ENCODE measurements at regions not wholly inside any gene's neighbourhood (a gene's known extent, or its start where the extent isn't known, plus 50 kb on each side); places are given as distances from the start of the nearest gene placed in this dataset.
A peak's percentile ranks its signal among the peaks of the same experiment; 100 is the strongest.
"Not testable (repeated sequence)": the region's sequence is repeated elsewhere in the genome, so short reads cannot be mapped to it uniquely, and the experiment has no call there.

- DNase-seq (ENCODE audit: low read depth): no peak
Measured at GRCh38 chr2:82234283-82234874, 1929.8 kb upstream of the LRRTM1 start.

- DNase-seq (ENCODE audit: low read depth): no peak
Measured at GRCh38 chr2:82233806-82234205, 1929.3 kb upstream of the LRRTM1 start.

GRCh38 chr2:82230406-82230805 lies 1925.9 kb upstream of the LRRTM1 start:
- no peak for DNase-seq (ENCODE audit: low read depth)

- no peak for DNase-seq (ENCODE audit: low read depth)
Measured at GRCh38 chr2:82226441-82226840, 1921.9 kb upstream of the LRRTM1 start.

- DNase-seq (ENCODE audit: low read depth): no peak
Measured at GRCh38 chr2:82224301-82224940, 1919.9 kb upstream of the LRRTM1 start.

GRCh38 chr2:82215212-82215611 lies 1910.7 kb upstream of the LRRTM1 start:
- DNase-seq (ENCODE audit: low read depth): no peak

GRCh38 chr2:82199493-82199852 lies 1894.9 kb upstream of the LRRTM1 start:
- no peak for DNase-seq (ENCODE audit: low read depth)

GRCh38 chr2:82198809-82199492 lies 1894.4 kb upstream of the LRRTM1 start:
- DNase-seq (ENCODE audit: low read depth): no peak

GRCh38 chr2:82182270-82182669 lies 1877.7 kb upstream of the LRRTM1 start:
- peak; percentile 18 for DNase-seq (ENCODE audit: low read depth)

- not testable (repeated sequence) for DNase-seq (ENCODE audit: low read depth)
Measured at GRCh38 chr2:82175210-82175609, 1870.7 kb upstream of the LRRTM1 start.

- DNase-seq (ENCODE audit: low read depth): no peak
Measured at GRCh38 chr2:82172483-82172882, 1867.9 kb upstream of the LRRTM1 start.

- DNase-seq (ENCODE audit: low read depth): no peak
Measured at GRCh38 chr2:82169379-82169778, 1864.8 kb upstream of the LRRTM1 start.

- DNase-seq (ENCODE audit: low read depth): no peak
Measured at GRCh38 chr2:82165377-82165776, 1860.8 kb upstream of the LRRTM1 start.

GRCh38 chr2:82158150-82158549 lies 1853.6 kb upstream of the LRRTM1 start:
- no peak for DNase-seq (ENCODE audit: low read depth)

GRCh38 chr2:82155469-82155868 lies 1850.9 kb upstream of the LRRTM1 start:
- DNase-seq (ENCODE audit: low read depth): no peak

- DNase-seq (ENCODE audit: low read depth): no peak
Measured at GRCh38 chr2:82143343-82143742, 1838.8 kb upstream of the LRRTM1 start.

- no peak for DNase-seq (ENCODE audit: low read depth)
Measured at GRCh38 chr2:82139979-82140611, 1835.5 kb upstream of the LRRTM1 start.

- DNase-seq (ENCODE audit: low read depth): no peak
Measured at GRCh38 chr2:82137441-82137840, 1832.9 kb upstream of the LRRTM1 start.

- DNase-seq (ENCODE audit: low read depth): no peak
Measured at GRCh38 chr2:82128051-82128450, 1823.5 kb upstream of the LRRTM1 start.

- peak; percentile 13 for DNase-seq (ENCODE audit: low read depth)
Measured at GRCh38 chr2:82124629-82125028, 1820.1 kb upstream of the LRRTM1 start.

- no peak for DNase-seq (ENCODE audit: low read depth)
Measured at GRCh38 chr2:82120654-82121053, 1816.1 kb upstream of the LRRTM1 start.

- no peak for DNase-seq (ENCODE audit: low read depth)
Measured at GRCh38 chr2:82120115-82120514, 1815.6 kb upstream of the LRRTM1 start.

- DNase-seq (ENCODE audit: low read depth): no peak
Measured at GRCh38 chr2:82109418-82109817, 1804.9 kb upstream of the LRRTM1 start.

Data from HS-5 (cell line).